ENCODE measurements at regions not wholly inside any gene's neighbourhood (a gene's known extent, or its start where the extent isn't known, plus 50 kb on each side); places are given as distances from the start of the nearest gene placed in this dataset.

GRCh38 chr6:105497549-105497948 lies 94.7 kb upstream of the PREP start:
- H3K36me3 Mint-ChIP-seq, result no peaks in the 10 kb centered on the region
- no peak overlapping the region for H3K27ac Mint-ChIP-seq
- no peaks in the 10 kb centered on the region for H3K9me3 Mint-ChIP-seq
- H3K27me3 Mint-ChIP-seq, result peaks cover 7% of the 10 kb centered on the region
- DNase-seq, result no peak
- H3K4me3 Mint-ChIP-seq, result no peak overlapping the region
- CTCF ChIA-PET, result no interaction called here
- peaks cover 6% of the 10 kb centered on the region for H3K4me1 Mint-ChIP-seq

DNA sequence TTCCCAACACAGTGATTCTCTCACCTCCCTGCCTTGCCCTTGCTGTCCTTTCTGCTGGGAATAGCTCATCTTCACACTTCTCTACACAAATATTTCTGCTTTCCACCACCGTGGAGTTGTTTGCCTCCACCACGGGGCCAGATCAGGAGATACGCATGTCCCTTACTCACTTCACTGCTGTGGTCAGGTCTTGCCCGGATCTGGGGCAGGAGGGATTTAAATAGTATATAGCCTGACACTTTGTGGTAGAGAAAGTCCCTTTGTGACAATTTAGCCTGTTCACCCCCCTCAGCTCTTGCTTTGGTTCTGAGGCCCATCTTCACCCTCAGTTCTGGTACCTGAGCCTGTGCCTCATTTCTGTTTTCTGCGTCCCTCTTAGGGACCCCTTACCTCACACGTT lies 92.6 kb upstream of the PREP start:
- Mint-ChIP-seq H3K4me1 (peaks cover 6% of the 10 kb centered on the region), H3K9me3 (no peaks in the 10 kb centered on the region), H3K4me3 (no peak overlapping the region), H3K27me3 (peaks cover 4% of the 10 kb centered on the region), H3K27ac (no peak overlapping the region), H3K36me3 (no peaks in the 10 kb centered on the region)
- DNase-seq, result no peak
- CTCF ChIA-PET, result interaction anchor here (1.1 kb wide), 1 partner anchor 13 kb away, joined by 3 read pairs; no protein-coding TSS in a partner anchor

DNA sequence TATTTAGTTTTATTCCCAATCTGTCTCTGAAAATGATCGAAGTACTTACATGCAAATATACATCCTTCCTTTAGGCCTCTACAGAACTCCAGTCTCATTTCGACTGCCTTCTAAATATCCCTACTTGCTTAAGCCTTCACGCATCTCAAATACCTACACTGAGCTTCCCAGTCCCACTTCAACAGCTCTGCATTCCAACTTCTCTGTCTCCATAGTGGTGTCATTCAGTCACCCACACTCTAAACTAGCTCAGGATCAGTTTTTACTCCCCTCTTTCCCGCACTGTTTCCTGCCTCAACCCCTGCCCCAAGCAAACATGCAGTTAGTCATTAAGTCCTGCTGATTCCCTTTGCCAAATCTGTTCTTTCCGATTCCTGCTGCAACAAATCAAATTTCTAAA lies 91.8 kb upstream of the PREP start:
- Mint-ChIP-seq H3K36me3 (no peaks in the 10 kb centered on the region), H3K4me1 (peaks cover 6% of the 10 kb centered on the region), H3K27ac (no peak overlapping the region), H3K9me3 (no peaks in the 10 kb centered on the region), H3K27me3 (no peaks in the 10 kb centered on the region), H3K4me3 (no peak overlapping the region)
- DNase-seq, result no peak
- CTCF ChIA-PET, result no interaction called here

- CTCF ChIA-PET, result interaction anchor here (0.7 kb wide), 1 partner anchor 747 kb away, joined by 3 read pairs; no protein-coding TSS in a partner anchor
- no peaks in the 10 kb centered on the region for H3K9me3 Mint-ChIP-seq
- no peaks in the 10 kb centered on the region for H3K36me3 Mint-ChIP-seq
- H3K4me3 Mint-ChIP-seq, result no peak overlapping the region
- peaks cover 9% of the 10 kb centered on the region for H3K4me1 Mint-ChIP-seq
- H3K27ac Mint-ChIP-seq, result no peak overlapping the region
- no peaks in the 10 kb centered on the region for H3K27me3 Mint-ChIP-seq
- no peak for DNase-seq
These were observed 90.9 kb upstream of the PREP start for GRCh38 chr6:105493736-105494135.

DNA sequence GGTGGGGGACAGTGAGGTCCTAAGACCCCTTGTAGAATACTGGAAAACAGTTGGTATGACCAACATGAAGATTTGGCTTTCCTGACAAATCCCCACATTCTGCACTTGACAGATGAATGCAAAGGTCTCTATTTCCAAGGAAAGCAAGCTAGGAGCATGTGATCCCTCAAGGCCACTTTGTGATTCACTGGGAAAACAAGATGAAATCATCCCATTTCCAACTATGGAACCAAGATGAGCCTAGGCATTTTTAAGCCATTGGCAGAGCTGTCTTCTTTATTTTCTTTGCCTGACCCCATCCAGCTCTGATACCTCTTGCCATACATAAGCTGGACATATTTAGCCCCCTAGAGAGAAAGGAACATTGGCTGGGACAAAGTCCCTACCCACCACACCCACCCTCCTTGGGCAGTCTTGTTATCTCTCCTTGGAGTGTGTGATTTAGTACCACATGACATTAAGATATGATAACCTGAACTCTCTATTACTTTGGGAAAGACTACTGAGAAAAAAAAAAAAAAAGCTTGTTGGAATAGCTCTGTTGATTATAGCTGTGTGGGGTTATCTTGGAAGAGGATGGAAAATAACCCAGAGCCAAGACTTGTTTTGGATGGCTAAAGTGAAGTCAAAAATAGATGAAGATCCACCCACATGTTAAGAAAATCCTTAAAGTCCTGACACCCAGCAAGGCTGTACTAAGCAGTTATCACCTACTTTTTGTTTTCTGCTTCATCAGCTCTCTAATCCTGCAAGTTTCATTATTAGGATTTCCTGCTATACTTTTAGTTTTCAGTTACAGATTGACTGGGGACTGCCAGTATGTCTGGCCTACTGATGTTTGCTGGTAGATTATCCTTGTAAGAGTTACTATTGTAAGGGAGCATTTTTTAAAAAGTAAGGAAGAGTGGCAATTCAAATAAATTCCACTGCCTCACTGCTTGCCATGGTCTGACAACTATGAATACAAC lies 90.1 kb upstream of the PREP start:
- no peak overlapping the region for H3K4me3 Mint-ChIP-seq
- H3K27me3 Mint-ChIP-seq, result no peaks in the 10 kb centered on the region
- H3K36me3 Mint-ChIP-seq, result no peaks in the 10 kb centered on the region
- DNase-seq, result no peak
- H3K4me1 Mint-ChIP-seq, result peaks cover 12% of the 10 kb centered on the region
- CTCF ChIA-PET, result interaction anchor here (0.7 to 1.1 kb wide), 2 partner anchors 8 to 748 kb away, joined by 3 to 4 read pairs; no protein-coding TSS in a partner anchor
- H3K27ac Mint-ChIP-seq, result no peak overlapping the region
- no peaks in the 10 kb centered on the region for H3K9me3 Mint-ChIP-seq

- peaks cover 6% of the 10 kb centered on the region for H3K27me3 Mint-ChIP-seq
- CTCF ChIA-PET, result interaction anchor here (1.8 kb wide), 1 partner anchor 734 kb away, joined by 6 read pairs; no protein-coding TSS in a partner anchor
- no peak overlapping the region for H3K27ac Mint-ChIP-seq
- no peaks in the 10 kb centered on the region for H3K9me3 Mint-ChIP-seq
- no peak overlapping the region for H3K4me3 Mint-ChIP-seq
- peaks cover 30% of the 10 kb centered on the region for H3K4me1 Mint-ChIP-seq
- DNase-seq, result no peak
- H3K36me3 Mint-ChIP-seq, result no peaks in the 10 kb centered on the region
These were observed 86.3 kb upstream of the PREP start for GRCh38 chr6:105489216-105489530.

- Mint-ChIP-seq H3K27me3 (peaks cover 10% of the 10 kb centered on the region), H3K9me3 (no peaks in the 10 kb centered on the region), H3K36me3 (no peaks in the 10 kb centered on the region), H3K27ac (no peak overlapping the region), H3K4me1 (peaks cover 30% of the 10 kb centered on the region), H3K4me3 (no peak overlapping the region)
- DNase-seq, result no peak
- CTCF ChIA-PET, result interaction anchor here (0.6 to 1.8 kb wide), 3 partner anchors 521 to 812 kb away, joined by 3 to 6 read pairs (median 3); no protein-coding TSS in a partner anchor
These were observed 85.8 kb upstream of the PREP start for GRCh38 chr6:105488516-105489215.

- Mint-ChIP-seq H3K27me3 (peaks cover 14% of the 10 kb centered on the region), H3K27ac (no peak overlapping the region), H3K36me3 (no peaks in the 10 kb centered on the region), H3K4me1 (peaks cover 29% of the 10 kb centered on the region), H3K4me3 (no peak overlapping the region), H3K9me3 (no peaks in the 10 kb centered on the region)
- CTCF ChIA-PET, result interaction anchor here (1.2 to 1.9 kb wide), 3 partner anchors 506 to 814 kb away, joined by 3 to 5 read pairs (median 5); no protein-coding TSS in a partner anchor
- no peak for DNase-seq
These were observed 84.3 kb upstream of the PREP start for GRCh38 chr6:105487040-105487790.

GRCh38 chr6:105485456-105485855 lies 82.6 kb upstream of the PREP start:
- no peaks in the 10 kb centered on the region for H3K9me3 Mint-ChIP-seq
- H3K36me3 Mint-ChIP-seq, result no peaks in the 10 kb centered on the region
- H3K4me3 Mint-ChIP-seq, result no peak overlapping the region
- H3K4me1 Mint-ChIP-seq, result peaks cover 32% of the 10 kb centered on the region
- CTCF ChIA-PET, result interaction anchor here (0.8 to 1.5 kb wide), 5 partner anchors 54 to 817 kb away, joined by 3 to 11 read pairs (median 4); no protein-coding TSS in a partner anchor
- H3K27me3 Mint-ChIP-seq, result peaks cover 20% of the 10 kb centered on the region
- no peak for DNase-seq
- H3K27ac Mint-ChIP-seq, result no peak overlapping the region

GRCh38 chr6:105484238-105485161 lies 81.6 kb upstream of the PREP start:
- Mint-ChIP-seq H3K27ac (no peak overlapping the region), H3K9me3 (no peaks in the 10 kb centered on the region), H3K36me3 (no peaks in the 10 kb centered on the region), H3K27me3 (peaks cover 20% of the 10 kb centered on the region), H3K4me1 (peaks cover 32% of the 10 kb centered on the region), H3K4me3 (no peak overlapping the region)
- CTCF ChIA-PET, result interaction anchor here (0.8 to 2.5 kb wide), 13 partner anchors 8 to 818 kb away, joined by 3 to 11 read pairs (median 4); no protein-coding TSS in a partner anchor
- DNase-seq, result no peak

- Mint-ChIP-seq H3K4me3 (no peak overlapping the region), H3K27me3 (peaks cover 28% of the 10 kb centered on the region), H3K9me3 (peaks cover under 1% of the 10 kb centered on the region), H3K27ac (no peak overlapping the region), H3K4me1 (peaks cover 29% of the 10 kb centered on the region), H3K36me3 (no peaks in the 10 kb centered on the region)
- CTCF ChIA-PET, result interaction anchor here (0.7 to 2.5 kb wide), 6 partner anchors 16 to 740 kb away, joined by 3 to 10 read pairs (median 4); no protein-coding TSS in a partner anchor
- no peak for DNase-seq
These were observed 80.6 kb upstream of the PREP start for GRCh38 chr6:105483492-105483891.

- H3K4me1 Mint-ChIP-seq, result peaks cover 26% of the 10 kb centered on the region
- peaks cover 30% of the 10 kb centered on the region for H3K27me3 Mint-ChIP-seq
- CTCF ChIA-PET, result interaction anchor here (0.7 to 2.5 kb wide), 7 partner anchors 13 to 961 kb away, joined by 3 to 10 read pairs (median 3); no protein-coding TSS in a partner anchor
- no peaks in the 10 kb centered on the region for H3K36me3 Mint-ChIP-seq
- H3K9me3 Mint-ChIP-seq, result peaks cover 2% of the 10 kb centered on the region
- H3K27ac Mint-ChIP-seq, result no peak overlapping the region
- DNase-seq, result no peak
- no peak overlapping the region for H3K4me3 Mint-ChIP-seq
These were observed 80.0 kb upstream of the PREP start for GRCh38 chr6:105482921-105483320.
